Femur (tissue), 1 donor: ENCODE measurements at regions not wholly inside any gene's neighbourhood (a gene's known extent, or its start where the extent isn't known, plus 50 kb on each side); places are given as distances from the start of the nearest gene placed in this dataset.
"Not testable (repeated sequence)": the region's sequence is repeated elsewhere in the genome, so short reads cannot be mapped to it uniquely, and the experiment has no call there.

Experiments used
- DNase-seq: peaks from one replicate; pipeline ENCODE4 v3.0.0-alpha.2; 2017

DNA sequence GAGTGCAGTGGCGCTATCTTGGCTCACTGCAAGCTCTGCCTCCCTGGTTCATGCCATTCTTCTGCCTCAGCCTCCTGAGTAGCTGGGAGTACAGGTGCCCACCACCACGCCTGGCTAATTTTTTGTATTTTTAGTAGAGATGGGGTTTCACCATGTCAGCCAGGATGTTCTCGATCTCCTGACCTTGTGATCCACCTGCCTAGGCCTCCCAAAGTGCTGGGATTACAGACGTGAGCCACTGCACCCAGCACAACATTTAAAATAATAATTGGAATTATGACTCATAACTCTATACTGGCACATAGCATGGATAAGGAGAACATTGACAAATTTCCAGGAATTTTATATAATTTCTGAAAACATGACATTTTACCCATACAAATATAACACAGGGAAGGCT is 54.2 kb downstream of the DBET start:
- not testable (repeated sequence) for DNase-seq

DNA sequence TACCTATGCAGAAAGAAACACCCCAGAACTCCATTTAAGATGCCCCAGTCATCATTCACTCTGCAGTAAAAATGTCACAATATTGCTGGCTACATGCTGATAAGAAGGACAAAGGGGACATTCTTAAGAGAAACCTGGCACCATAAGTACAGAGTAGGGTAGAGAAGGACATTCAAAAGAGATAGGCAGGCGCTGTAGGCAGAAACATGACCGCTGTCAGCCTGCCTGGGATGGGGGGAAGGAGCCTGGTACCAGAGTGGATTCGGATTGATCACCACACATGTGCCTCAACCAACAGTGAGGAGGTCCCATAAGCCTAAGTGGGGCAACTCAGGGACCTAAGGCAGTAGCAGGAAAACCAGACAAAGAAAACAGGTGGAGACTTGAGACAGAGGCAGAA is 54.1 kb upstream of the DUX4 start:
- peak; percentile 5 for DNase-seq

DNA sequence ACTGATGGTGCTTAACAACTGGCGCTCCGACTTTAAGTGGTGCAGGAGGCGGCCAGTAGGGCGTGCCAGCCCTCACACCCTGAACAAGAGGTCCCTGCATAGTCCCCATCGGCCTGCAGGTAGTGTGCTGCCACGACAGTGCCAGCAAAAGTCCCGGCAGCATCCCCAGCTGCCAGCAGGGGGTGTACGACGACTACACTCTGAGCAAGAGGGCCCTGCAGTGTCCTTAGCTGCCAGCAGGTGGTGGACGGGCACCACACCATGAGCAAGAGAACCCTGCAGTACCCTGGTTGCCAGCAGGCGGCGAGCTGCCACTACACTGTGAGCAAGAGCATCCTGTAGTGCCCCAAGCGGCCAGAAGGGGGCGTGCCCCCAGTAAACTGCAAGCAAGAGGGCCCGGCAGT is 53.5 kb upstream of the DUX4 start:
- DNase-seq = peak; percentile 9

DNA sequence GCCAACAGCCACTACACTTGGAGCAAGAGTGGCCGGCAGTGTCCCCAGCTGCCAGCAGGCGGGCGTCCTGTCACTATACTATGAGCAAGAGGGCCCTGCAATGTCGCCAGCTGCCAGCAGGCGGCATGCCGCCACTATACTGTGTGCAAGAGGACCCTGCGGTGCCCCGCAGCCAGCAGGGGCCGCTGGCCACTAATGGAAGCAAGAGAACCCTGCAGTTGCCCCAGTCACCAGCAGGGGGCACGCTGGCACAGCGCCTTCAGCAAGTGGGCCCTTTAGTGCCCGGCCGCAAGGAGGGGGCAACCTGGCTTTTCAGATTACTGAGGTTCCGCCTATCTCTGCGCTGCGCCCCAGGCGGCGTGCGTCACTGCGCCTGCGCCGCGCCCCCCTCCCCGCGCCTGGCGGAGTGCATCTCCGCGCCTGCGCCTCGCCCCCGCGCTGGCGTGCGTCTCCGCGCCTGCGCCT is 53.0 kb upstream of the DUX4 start:
- DNase-seq = peak; percentile 52

DNA sequence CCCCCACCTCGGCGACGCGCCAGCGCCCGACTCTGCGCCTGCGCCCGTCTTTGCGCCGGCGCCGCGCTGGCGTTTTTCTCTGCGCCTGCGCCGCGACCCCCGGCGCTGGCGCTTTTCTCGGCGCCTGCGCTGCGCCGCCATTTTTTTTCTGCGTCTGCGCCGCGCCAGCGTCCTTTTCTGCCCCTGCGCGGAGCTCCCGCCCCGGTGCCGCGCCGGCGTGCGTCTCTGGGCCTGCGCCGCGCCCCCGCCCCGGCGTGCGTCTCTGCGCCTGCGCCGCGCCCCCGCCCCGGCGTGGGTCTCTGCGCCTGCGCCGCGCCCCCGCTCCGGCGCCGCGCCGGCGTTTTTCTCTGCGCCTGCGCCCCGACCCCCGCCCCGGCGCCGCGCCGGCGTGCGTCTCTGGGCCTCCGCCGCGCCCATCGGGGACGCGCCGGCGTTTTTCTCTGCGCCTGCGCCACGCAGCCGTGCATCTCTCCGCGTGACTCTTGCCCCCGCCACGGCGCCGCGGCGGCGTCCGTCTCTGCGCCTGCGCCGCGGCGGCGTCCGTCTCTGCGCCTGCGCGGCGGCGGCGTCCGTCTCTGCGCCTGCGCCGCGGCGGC is 52.4 kb upstream of the DUX4 start:
- peak; percentile 12 for DNase-seq

DNA sequence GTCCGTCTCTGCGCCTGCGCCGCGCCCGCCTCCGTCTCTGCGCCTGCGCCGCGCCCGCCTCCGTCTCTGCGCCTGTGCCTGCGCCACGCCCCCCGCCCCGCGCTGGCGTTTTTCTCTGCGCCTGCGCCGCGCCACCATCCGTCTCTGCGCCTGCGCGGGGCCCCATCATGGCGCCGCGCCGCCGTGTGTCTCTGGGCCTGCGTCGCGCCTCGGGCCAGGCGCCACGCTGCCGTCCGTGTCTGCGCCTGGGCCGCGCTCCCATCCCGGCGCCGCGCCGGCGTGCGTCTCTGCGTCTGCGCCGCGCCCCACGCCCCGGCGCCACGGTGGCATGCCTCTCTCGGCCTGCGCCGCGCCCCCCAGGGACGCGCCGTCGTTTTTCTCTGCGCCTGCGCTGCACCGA is 51.8 kb upstream of the DUX4 start:
- no peak for DNase-seq

DNA sequence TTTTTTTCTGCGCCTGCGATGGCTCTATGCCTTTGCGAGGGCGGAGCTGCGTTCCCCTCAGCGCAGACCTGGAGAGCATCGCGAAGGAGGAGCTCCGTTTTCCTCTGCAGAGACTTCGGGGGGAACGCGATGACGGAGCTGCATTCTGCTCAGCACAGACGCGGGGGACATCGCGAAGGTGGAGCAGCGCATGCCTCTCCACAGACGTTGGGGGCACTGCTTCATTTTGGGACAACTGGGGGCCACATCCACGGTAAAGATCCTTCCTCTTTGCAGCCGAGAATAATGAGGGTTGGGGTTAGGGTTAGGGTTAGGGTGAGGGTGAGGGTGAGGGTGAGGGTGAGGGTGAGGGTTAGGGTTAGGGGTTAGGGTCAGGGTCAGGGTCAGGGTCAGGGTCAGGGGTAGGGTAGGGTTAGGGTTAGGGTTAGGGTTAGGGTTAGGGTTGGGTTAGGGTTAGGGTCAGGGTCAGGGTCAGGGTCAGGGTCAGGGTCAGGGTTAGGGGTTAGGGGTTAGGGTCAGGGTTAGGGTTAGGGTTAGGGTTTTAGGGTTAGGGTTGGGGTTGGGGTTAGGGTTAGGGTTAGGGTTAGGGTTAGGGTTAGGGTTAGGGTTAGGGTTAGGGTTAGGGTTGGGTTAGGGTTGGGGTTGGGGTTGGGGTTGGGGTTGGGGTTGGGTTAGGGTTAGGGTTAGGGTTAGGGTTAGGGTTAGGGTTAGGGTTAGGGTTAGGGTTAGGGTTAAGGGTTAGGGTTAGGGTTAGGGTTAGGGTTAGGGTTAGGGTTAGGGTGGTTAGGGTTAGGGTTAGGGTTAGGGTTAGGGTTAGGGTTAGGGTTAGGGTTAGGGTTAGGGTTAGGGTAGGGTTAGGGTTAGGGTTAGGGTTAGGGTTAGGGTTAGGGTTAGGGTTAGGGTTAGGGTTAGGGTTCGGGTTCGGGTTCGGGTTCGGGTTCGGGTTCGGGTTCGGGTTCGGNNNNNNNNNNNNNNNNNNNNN is 51.1 kb upstream of the DUX4 start:
- peak; percentile 82 for DNase-seq
